ENCODE measurements at regions not wholly inside any gene's neighbourhood (a gene's known extent, or its start where the extent isn't known, plus 50 kb on each side); places are given as distances from the start of the nearest gene placed in this dataset.

DNA sequence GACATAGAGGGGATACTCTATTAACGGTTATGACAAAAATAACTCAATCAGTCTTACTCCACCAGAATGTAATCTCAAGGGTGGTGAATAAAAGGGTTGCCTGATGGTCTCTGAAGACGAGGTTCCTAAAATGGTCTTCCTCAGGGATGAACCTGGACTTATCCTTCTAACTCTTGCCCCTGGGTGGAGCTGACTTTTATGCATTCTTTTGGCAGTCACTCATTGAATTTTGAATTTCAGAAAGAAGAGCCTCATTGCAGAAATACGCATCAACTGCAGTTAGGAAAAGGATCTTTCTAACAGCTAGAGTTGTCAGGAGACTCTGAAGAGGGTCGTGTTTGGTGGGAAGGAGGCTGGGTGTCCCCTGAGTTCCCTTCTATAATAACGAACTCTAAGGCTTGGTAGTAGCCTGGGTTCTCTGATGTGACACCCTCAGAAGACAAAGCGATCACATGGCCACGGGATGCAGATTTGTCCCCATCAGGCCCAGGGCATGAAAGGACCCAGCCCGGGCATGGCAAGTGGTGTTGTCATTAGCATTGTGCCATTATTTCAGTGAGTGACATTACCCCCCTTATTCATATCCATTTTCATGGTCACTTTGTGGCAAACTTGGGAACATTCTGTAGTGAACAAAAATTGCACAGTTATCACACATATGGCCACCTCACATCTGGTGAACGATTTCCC lies 58.6 kb upstream of the JCAD start:
- DNase-seq (ENCODE audit: low read depth in 1 of 2, low spot score in 1 of 2), result no peak
- POLR2A ChIA-PET, result interaction anchor here (0.6 kb wide), 1 partner anchor 30 kb away, joined by 3 read pairs; no protein-coding TSS in a partner anchor
- FAIRE-seq, result no peak
- CTCF ChIA-PET, result interaction anchor here (1.0 kb wide), 1 partner anchor 353 kb away, joined by 3 read pairs; no protein-coding TSS in a partner anchor
- no peak for ATAC-seq
- Histone ChIP-seq H3K4me2 (no peak overlapping the region), H3K27ac (no peak overlapping the region), H3K4me1 (no peaks in the 10 kb centered on the region), H3K4me3 (no peak overlapping the region), H3K9me3 (no peaks in the 10 kb centered on the region)
- 63% methylated on average over 9 of the region's 9 CpGs for WGBS (ENCODE audit: missing lambda C conversion rate)
- no peak for TF ChIP-seq ESRRA (IDR thresholded peaks at IDR 0.05; ENCODE audit: borderline replicate concordance, low read length)
- no peak for TF ChIP-seq SREBF2 (IDR thresholded peaks at IDR 0.05)
- TF ChIP-seq TP53 (CRISPR knock-in tag; IDR thresholded peaks at IDR 0.05), result no peak
- no peak for TF ChIP-seq POLR2AphosphoS2 (conservative IDR thresholded peaks at IDR 0.05; ENCODE audit: low read length)

DNA sequence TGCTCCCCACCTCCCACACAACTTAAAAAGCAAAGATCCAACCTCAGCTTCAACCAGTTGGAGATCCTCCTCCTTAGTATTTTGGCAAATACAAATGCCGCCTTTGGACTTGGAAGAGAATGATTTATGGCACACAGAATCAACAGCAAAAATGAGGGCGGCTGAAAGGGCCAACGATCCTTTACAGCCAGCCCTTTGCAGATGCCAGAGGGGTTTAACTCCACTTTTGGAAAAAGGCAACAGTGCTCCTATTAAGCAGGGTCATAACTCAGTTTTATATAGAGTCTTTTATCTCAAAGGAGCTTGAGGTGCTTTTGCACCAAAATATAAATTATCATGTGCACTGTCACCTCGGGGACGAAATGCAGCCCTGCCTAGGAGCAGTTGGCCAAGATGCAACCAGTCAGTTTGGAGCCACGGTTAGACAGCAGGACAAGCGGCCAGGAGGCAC lies 56.7 kb upstream of the JCAD start:
- no peaks in the 10 kb centered on the region for H3K4me1 ChIP-seq
- no peaks in the 10 kb centered on the region for H3K9me3 ChIP-seq
- ChIA-PET POLR2A (no interaction called here), CTCF (interaction anchor here (0.7 to 1.9 kb wide), 2 partner anchors 10 to 12 kb away, joined by 3 to 6 read pairs; no protein-coding TSS in a partner anchor)
- TF ChIP-seq CBX8 (IDR thresholded peaks at IDR 0.05) (no peak), KDM1A (IDR thresholded peaks at IDR 0.05; ENCODE audit: low read depth) (no peak), TFCP2L1 (CRISPR knock-in tag; IDR thresholded peaks at IDR 0.05) (no peak), EHMT2 (IDR thresholded peaks at IDR 0.05; ENCODE audit: low read depth) (no peak), TP53 (CRISPR knock-in tag; IDR thresholded peaks at IDR 0.05) (no peak), POLR2A (IDR thresholded peaks at IDR 0.05; ENCODE audit: low read length) (no peak), RFX5 (IDR thresholded peaks at IDR 0.05) (no peak), ZNF302 (CRISPR knock-in tag; IDR thresholded peaks at IDR 0.05) (no peak), ESRRA (IDR thresholded peaks at IDR 0.05; ENCODE audit: borderline replicate concordance, low read length) (no peak), SMC3 (IDR thresholded peaks at IDR 0.05) (no peak), ZC3H11A (IDR thresholded peaks at IDR 0.05) (no peak), ZSCAN20 (CRISPR knock-in tag; IDR thresholded peaks at IDR 0.05) (no peak)
- TF ChIP-seq, protein P1, sequence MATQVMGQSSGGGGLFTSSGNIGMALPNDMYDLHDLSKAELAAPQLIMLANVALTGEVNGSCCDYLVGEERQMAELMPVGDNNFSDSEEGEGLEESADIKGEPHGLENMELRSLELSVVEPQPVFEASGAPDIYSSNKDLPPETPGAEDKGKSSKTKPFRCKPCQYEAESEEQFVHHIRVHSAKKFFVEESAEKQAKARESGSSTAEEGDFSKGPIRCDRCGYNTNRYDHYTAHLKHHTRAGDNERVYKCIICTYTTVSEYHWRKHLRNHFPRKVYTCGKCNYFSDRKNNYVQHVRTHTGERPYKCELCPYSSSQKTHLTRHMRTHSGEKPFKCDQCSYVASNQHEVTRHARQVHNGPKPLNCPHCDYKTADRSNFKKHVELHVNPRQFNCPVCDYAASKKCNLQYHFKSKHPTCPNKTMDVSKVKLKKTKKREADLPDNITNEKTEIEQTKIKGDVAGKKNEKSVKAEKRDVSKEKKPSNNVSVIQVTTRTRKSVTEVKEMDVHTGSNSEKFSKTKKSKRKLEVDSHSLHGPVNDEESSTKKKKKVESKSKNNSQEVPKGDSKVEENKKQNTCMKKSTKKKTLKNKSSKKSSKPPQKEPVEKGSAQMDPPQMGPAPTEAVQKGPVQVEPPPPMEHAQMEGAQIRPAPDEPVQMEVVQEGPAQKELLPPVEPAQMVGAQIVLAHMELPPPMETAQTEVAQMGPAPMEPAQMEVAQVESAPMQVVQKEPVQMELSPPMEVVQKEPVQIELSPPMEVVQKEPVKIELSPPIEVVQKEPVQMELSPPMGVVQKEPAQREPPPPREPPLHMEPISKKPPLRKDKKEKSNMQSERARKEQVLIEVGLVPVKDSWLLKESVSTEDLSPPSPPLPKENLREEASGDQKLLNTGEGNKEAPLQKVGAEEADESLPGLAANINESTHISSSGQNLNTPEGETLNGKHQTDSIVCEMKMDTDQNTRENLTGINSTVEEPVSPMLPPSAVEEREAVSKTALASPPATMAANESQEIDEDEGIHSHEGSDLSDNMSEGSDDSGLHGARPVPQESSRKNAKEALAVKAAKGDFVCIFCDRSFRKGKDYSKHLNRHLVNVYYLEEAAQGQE (IDR thresholded peaks at IDR 0.05), result no peak
- TF ChIP-seq, protein P2, sequence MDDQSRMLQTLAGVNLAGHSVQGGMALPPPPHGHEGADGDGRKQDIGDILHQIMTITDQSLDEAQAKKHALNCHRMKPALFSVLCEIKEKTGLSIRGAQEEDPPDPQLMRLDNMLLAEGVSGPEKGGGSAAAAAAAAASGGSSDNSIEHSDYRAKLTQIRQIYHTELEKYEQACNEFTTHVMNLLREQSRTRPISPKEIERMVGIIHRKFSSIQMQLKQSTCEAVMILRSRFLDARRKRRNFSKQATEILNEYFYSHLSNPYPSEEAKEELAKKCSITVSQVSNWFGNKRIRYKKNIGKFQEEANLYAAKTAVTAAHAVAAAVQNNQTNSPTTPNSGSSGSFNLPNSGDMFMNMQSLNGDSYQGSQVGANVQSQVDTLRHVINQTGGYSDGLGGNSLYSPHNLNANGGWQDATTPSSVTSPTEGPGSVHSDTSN (IDR thresholded peaks at IDR 0.05), result no peak
- no peak overlapping the region for H3K27ac ChIP-seq
- ATAC-seq (no peak), FAIRE-seq (no peak), DNase-seq (ENCODE audit: low read depth in 1 of 2, low spot score in 1 of 2) (no peak)
- 70% methylated on average over 7 of the region's 7 CpGs for WGBS (ENCODE audit: missing lambda C conversion rate)
- no peak overlapping the region for H3K4me2 ChIP-seq
- no peak overlapping the region for H3K4me3 ChIP-seq

DNA sequence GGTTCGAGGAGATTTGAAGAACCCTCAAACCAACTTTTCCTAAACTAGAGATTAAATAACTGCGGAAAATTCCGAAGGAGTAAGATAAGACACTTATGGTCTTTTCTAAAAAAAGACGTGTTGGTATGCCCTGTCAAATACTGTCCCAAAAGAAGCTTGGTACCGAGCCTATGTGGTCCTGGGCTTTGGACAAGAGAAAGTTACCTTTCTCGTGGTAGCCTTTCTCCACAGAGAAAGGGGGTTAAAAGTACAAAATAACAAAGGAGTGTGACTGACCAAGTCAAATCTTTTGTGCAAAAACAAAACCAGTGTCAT lies 56.2 kb upstream of the JCAD start:
- CTCF ChIA-PET, result interaction anchor here (0.7 to 1.9 kb wide), 2 partner anchors 10 to 11 kb away, joined by 3 to 6 read pairs; no protein-coding TSS in a partner anchor
- 57% methylated on average over 6 of the region's 6 CpGs for WGBS (ENCODE audit: missing lambda C conversion rate)
- no peak for ATAC-seq
- TF ChIP-seq USF2 (IDR thresholded peaks at IDR 0.05), result no peak
- Histone ChIP-seq H3K9me3 (no peaks in the 10 kb centered on the region), H3K4me3 (no peak overlapping the region), H3K27ac (no peak overlapping the region), H3K4me1 (no peaks in the 10 kb centered on the region), H3K4me2 (no peak overlapping the region)
- no peak for FAIRE-seq
- DNase-seq (ENCODE audit: low read depth in 1 of 2, low spot score in 1 of 2), result no peak
- POLR2A ChIA-PET, result no interaction called here
